Keratinocyte (primary cell): ENCODE measurements at regions not wholly inside any gene's neighbourhood (a gene's known extent, or its start where the extent isn't known, plus 50 kb on each side); places are given as distances from the start of the nearest gene placed in this dataset.

Experiments used
- DNase-seq: peaks from one replicate; pipeline ENCODE4 v3.0.0-alpha.2; 2011; ENCODE audit warnings: low read depth, missing footprints, low spot score
- FAIRE-seq: peaks from 2 replicates; lab custom pipeline; 2011; peaks lifted over from hg19 to GRCh38; lab: Jason Lieb, UNC
- H2AFZ ChIP-seq: 2 replicates; pipeline ENCODE4 v1.6.0; 2012; ENCODE audit warnings: low read length, control low read depth, inconsistent platforms; ENCODE audit not compliant: control insufficient read depth
- H3K27ac ChIP-seq: 2 replicates; pipeline ENCODE4 v1.5.1; 2011; ENCODE audit warnings: low read length; ENCODE audit not compliant: control insufficient read depth, insufficient read depth
- H3K27me3 ChIP-seq: 3 replicates; pipeline ENCODE4 v1.6.0; 2011; ENCODE audit warnings: low read length; ENCODE audit not compliant: control insufficient read depth, insufficient read depth; ENCODE audit errors: extremely low read depth
- H3K36me3 ChIP-seq, 2 experiments: 2 replicates in 1 of 2; 3 replicates in 1 of 2; pipeline ENCODE4 v1.5.1; 2011; ENCODE audit warnings: low read length in 2 of 2, mild to moderate bottlenecking in 1 of 2; ENCODE audit not compliant: control insufficient read depth in 2 of 2, insufficient read depth in 2 of 2; ENCODE audit errors: extremely low read depth in 1 of 2
- H3K4me1 ChIP-seq: 3 replicates; pipeline ENCODE4 v1.5.1; 2011; ENCODE audit warnings: low read length; ENCODE audit not compliant: control insufficient read depth, insufficient read depth; ENCODE audit errors: extremely low read depth
- H3K4me2 ChIP-seq: 3 replicates; pipeline ENCODE4 v1.6.0; 2011; ENCODE audit warnings: low read depth, low read length; ENCODE audit not compliant: control insufficient read depth, insufficient read depth; ENCODE audit errors: extremely low read depth
- H3K4me3 ChIP-seq, 3 experiments: fragments of 200-600 bp in 1 of 3; sonication (generic) in 1 of 3; 2 replicates in 2 of 3; 3 replicates in 1 of 3; pipeline ENCODE4 v1.5.1; 2011 to 2016; ENCODE audit warnings: low read length in 3 of 3, mild to moderate bottlenecking in 3 of 3, control low read depth in 2 of 3, inconsistent platforms in 1 of 3, low read depth in 1 of 3, mixed read lengths in 1 of 3, mixed run types in 1 of 3, moderate library complexity in 1 of 3; ENCODE audit not compliant: control insufficient read depth in 2 of 3, insufficient read depth in 2 of 3; ENCODE audit errors: extremely low read depth in 1 of 3
- H3K79me2 ChIP-seq: 2 replicates; pipeline ENCODE4 v1.6.0; 2012; ENCODE audit warnings: low read length; ENCODE audit not compliant: control insufficient read depth, insufficient read depth
- H3K9ac ChIP-seq: 3 replicates; pipeline ENCODE4 v1.6.0; 2011; ENCODE audit warnings: low read length; ENCODE audit not compliant: control insufficient read depth, insufficient read depth; ENCODE audit errors: extremely low read depth
- H3K9me1 ChIP-seq: 3 replicates; pipeline ENCODE4 v1.6.0; 2011; ENCODE audit warnings: low read length; ENCODE audit not compliant: control insufficient read depth, insufficient read depth; ENCODE audit errors: extremely low read depth
- H3K9me3 ChIP-seq: 2 replicates; pipeline ENCODE4 v1.5.1; 2012; ENCODE audit warnings: low read depth, low read length; ENCODE audit not compliant: control insufficient read depth
- H4K20me1 ChIP-seq: 3 replicates; pipeline ENCODE4 v1.6.0; 2011; ENCODE audit warnings: low read length; ENCODE audit not compliant: control insufficient read depth, insufficient read depth; ENCODE audit errors: extremely low read depth
- EZH2 ChIP-seq: IDR thresholded peaks from one replicate; pipeline ENCODE4 v1.6.1; 2012; ENCODE audit warnings: inconsistent platforms, mild to moderate bottlenecking, low read length, moderate library complexity
- dilution Hi-C: fragments of 300-500 bp; cut with MboI; formaldehyde crosslinking; loops from one replicate; pipeline ENCODE4 v1.7.0; 2020; ENCODE audit warnings: low sequenced_read_pairs; ENCODE audit not compliant: extremely low pct_ligation_motif_present
- TF ChIP-seq, protein P1 (sequence below), 3 experiments: IDR thresholded peaks in 1 of 3; conservative IDR thresholded peaks in 1 of 3; optimal IDR thresholded peaks in 1 of 3; 2 replicates in 2 of 3; 3 replicates in 1 of 3; pipeline versions ENCODE3 to v1.5.1; 2011; ENCODE audit warnings: low read length in 3 of 3, mild to moderate bottlenecking in 3 of 3, moderate library complexity in 2 of 3, control low read depth in 1 of 3, inconsistent platforms in 1 of 3; ENCODE audit not compliant: insufficient read depth in 2 of 3; ENCODE audit errors: extremely low read depth in 1 of 3

DNA sequence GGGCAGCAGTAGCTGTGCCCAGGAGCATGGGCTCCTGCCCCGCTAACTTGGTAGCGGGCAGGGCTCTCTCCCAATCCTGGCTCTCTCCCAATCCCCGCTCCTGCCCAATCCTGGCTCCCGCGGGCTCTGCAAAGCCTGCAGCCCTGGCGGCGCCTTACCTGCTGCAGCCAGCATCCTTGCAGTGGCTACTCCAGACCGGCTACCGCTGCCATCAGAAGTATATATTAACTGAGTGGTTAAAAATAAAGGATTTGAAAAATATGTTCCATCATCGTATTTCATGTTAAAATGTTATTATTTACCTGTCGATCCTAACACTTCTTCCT lies 698.2 kb downstream of the SLITRK1 start:
- no peak for FAIRE-seq
- Histone ChIP-seq H3K27ac (no peak overlapping the region), H3K9me1 (no peaks in the 10 kb centered on the region)

DNA sequence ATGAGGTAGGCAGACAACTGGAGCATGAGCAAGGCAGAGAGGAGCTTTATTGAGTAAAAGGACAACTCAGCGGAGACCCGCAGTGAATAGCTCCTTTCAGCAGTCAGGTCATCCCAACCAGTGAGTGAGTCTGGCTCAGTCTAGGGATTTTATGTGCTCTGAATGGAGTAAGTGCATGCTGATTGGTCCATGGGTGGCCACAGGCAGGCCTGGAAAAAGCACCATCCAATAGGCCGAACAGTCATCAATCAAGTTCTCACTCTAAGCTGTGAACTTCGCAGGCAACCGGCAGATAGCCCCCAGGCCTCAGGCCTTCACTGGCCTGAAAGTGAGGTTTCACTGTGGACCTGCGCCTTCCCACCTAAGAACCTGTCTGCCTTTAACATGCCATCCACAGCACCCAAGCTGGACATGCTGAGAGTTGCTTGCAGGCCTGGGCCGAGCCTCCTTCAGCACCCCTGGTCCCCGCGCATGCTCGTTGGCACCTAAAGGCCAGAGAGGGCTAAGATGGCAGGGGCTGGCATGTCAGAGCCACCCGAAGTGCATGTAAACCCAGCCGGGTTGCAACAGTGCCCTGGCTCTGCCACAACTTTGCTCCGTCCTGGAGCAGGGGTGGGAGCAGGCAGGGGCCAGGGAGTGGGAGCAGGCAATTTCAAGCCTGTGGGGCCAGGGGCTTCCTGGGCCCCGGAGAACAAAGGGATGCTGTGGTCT lies 698.7 kb downstream of the SLITRK1 start:
- H3K36me3 ChIP-seq: no peaks in the 10 kb centered on the region
- no peaks in the 10 kb centered on the region for H3K4me1 ChIP-seq
- H3K9me1 ChIP-seq: no peaks in the 10 kb centered on the region
- dilution Hi-C loops: no loop called here
- H3K9me3 ChIP-seq: no peaks in the 10 kb centered on the region
- no peaks in the 10 kb centered on the region for H3K79me2 ChIP-seq
- no peak overlapping the region for H2AFZ ChIP-seq
- H3K27ac ChIP-seq: no peak overlapping the region
- H3K4me2 ChIP-seq: no peak overlapping the region
- H3K9ac ChIP-seq: no peak overlapping the region
- no peaks in the 10 kb centered on the region for H4K20me1 ChIP-seq
- DNase-seq (no peak), FAIRE-seq (no peak)
- no peaks in the 10 kb centered on the region for H3K27me3 ChIP-seq
- no peak for TF ChIP-seq EZH2
- TF ChIP-seq, protein P1, sequence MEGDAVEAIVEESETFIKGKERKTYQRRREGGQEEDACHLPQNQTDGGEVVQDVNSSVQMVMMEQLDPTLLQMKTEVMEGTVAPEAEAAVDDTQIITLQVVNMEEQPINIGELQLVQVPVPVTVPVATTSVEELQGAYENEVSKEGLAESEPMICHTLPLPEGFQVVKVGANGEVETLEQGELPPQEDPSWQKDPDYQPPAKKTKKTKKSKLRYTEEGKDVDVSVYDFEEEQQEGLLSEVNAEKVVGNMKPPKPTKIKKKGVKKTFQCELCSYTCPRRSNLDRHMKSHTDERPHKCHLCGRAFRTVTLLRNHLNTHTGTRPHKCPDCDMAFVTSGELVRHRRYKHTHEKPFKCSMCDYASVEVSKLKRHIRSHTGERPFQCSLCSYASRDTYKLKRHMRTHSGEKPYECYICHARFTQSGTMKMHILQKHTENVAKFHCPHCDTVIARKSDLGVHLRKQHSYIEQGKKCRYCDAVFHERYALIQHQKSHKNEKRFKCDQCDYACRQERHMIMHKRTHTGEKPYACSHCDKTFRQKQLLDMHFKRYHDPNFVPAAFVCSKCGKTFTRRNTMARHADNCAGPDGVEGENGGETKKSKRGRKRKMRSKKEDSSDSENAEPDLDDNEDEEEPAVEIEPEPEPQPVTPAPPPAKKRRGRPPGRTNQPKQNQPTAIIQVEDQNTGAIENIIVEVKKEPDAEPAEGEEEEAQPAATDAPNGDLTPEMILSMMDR (optimal IDR thresholded peaks at IDR 0.05 in 1 of 3, IDR thresholded peaks at IDR 0.05 in 1 of 3, conservative IDR thresholded peaks at IDR 0.05 in 1 of 3; ENCODE audit: extremely low read depth in 1 of 3, insufficient read depth in 2 of 3, low read length in 3 of 3): no peak
- no peak overlapping the region for H3K4me3 ChIP-seq

More for the DNA sequence above, 698.2 kb downstream of the SLITRK1 start:
- no peak for TF ChIP-seq EZH2
- TF ChIP-seq, protein P1 (optimal IDR thresholded peaks at IDR 0.05 in 1 of 3, IDR thresholded peaks at IDR 0.05 in 1 of 3, conservative IDR thresholded peaks at IDR 0.05 in 1 of 3; ENCODE audit: extremely low read depth in 1 of 3, insufficient read depth in 2 of 3, low read length in 3 of 3): no peak
- no peak overlapping the region for H3K9ac ChIP-seq
- no peaks in the 10 kb centered on the region for H4K20me1 ChIP-seq
- H3K36me3 ChIP-seq: no peaks in the 10 kb centered on the region
- no peaks in the 10 kb centered on the region for H3K27me3 ChIP-seq
- dilution Hi-C loops: no loop called here
- no peak overlapping the region for H2AFZ ChIP-seq
- H3K4me3 ChIP-seq: no peak overlapping the region
- no peaks in the 10 kb centered on the region for H3K79me2 ChIP-seq
- no peaks in the 10 kb centered on the region for H3K9me3 ChIP-seq
- DNase-seq: no peak
- no peaks in the 10 kb centered on the region for H3K4me1 ChIP-seq
- H3K4me2 ChIP-seq: no peak overlapping the region
